H9 (cell line): ENCODE measurements at regions not wholly inside any gene's neighbourhood (a gene's known extent, or its start where the extent isn't known, plus 50 kb on each side); places are given as distances from the start of the nearest gene placed in this dataset.

Source experiments
- DNase-seq: peaks from one replicate; pipeline ENCODE4 v3.0.0-alpha.2; 2017
- H2AFZ ChIP-seq: one replicate; pipeline ENCODE4 v1.6.1; 2013; ENCODE audit warnings: mild to moderate bottlenecking, low read length, control low read depth, moderate library complexity
- H2AK5ac ChIP-seq: 2 replicates; pipeline ENCODE4 v1.6.1; 2013; ENCODE audit warnings: low read length, control low read depth, mixed read lengths; ENCODE audit not compliant: insufficient read length
- H2BK120ac ChIP-seq: one replicate; pipeline ENCODE4 v1.6.1; 2013; ENCODE audit warnings: low read depth, mild to moderate bottlenecking, low read length, control low read depth, inconsistent platforms; ENCODE audit not compliant: poor library complexity, severe bottlenecking
- H2BK12ac ChIP-seq: 2 replicates; pipeline ENCODE4 v1.6.1; 2013; ENCODE audit warnings: low read length, control low read depth, mixed read lengths, low read depth; ENCODE audit not compliant: insufficient read length
- H2BK15ac ChIP-seq: 2 replicates; pipeline ENCODE4 v1.6.1; 2013; ENCODE audit warnings: low read depth, low read length, control low read depth
- H2BK20ac ChIP-seq: one replicate; pipeline ENCODE4 v1.6.1; 2013; ENCODE audit warnings: low read depth, mild to moderate bottlenecking, low read length, control low read depth, inconsistent platforms; ENCODE audit not compliant: poor library complexity, severe bottlenecking
- H2BK5ac ChIP-seq: 2 replicates; pipeline ENCODE4 v1.6.1; 2013; ENCODE audit warnings: low read length, control low read depth, mixed read lengths; ENCODE audit not compliant: insufficient read length
- H3K14ac ChIP-seq: 2 replicates; pipeline ENCODE4 v1.6.1; 2013; ENCODE audit warnings: low read length, control low read depth; ENCODE audit not compliant: insufficient read depth
- H3K18ac ChIP-seq: 2 replicates; pipeline ENCODE4 v1.6.1; 2013; ENCODE audit warnings: low read depth, mild to moderate bottlenecking, mixed read lengths, low read length, control low read depth; ENCODE audit not compliant: insufficient read length
- H3K23ac ChIP-seq: 2 replicates; pipeline ENCODE4 v1.6.1; 2013; ENCODE audit warnings: low read length, control low read depth, mixed read lengths, low read depth; ENCODE audit not compliant: insufficient read length
- H3K23me2 ChIP-seq: 2 replicates; pipeline ENCODE4 v1.6.1; 2013; ENCODE audit warnings: low read depth, mild to moderate bottlenecking, mixed read lengths, low read length, control low read depth; ENCODE audit not compliant: insufficient read length, poor library complexity, severe bottlenecking
- H3K27ac ChIP-seq: 2 replicates; pipeline ENCODE4 v1.5.1; 2013; ENCODE audit warnings: low read length, control low read depth, mixed read lengths, low read depth; ENCODE audit not compliant: insufficient read length
- H3K27me3 ChIP-seq: 2 replicates; pipeline ENCODE4 v1.6.1; 2013; ENCODE audit warnings: low read length, control low read depth, inconsistent platforms; ENCODE audit not compliant: insufficient read depth
- H3K4ac ChIP-seq: 2 replicates; pipeline ENCODE4 v1.6.1; 2013; ENCODE audit warnings: low read depth, mild to moderate bottlenecking, control low read depth, inconsistent platforms, low read length, moderate library complexity
- H3K4me1 ChIP-seq: 2 replicates; pipeline ENCODE4 v1.6.1; 2013; ENCODE audit warnings: low read length, control low read depth, inconsistent platforms; ENCODE audit not compliant: insufficient read depth
- H3K4me2 ChIP-seq: 2 replicates; pipeline ENCODE4 v1.6.1; 2013; ENCODE audit warnings: low read length, control low read depth, mixed read lengths; ENCODE audit not compliant: insufficient read length, insufficient read depth
- H3K56ac ChIP-seq: 2 replicates; pipeline ENCODE4 v1.6.1; 2013; ENCODE audit warnings: low read depth, mild to moderate bottlenecking, mixed read lengths, low read length, control low read depth; ENCODE audit not compliant: insufficient read length
- H3K79me1 ChIP-seq: 2 replicates; pipeline ENCODE4 v1.6.1; 2013; ENCODE audit warnings: low read depth, mild to moderate bottlenecking, moderate library complexity, low read length, control low read depth, inconsistent platforms; ENCODE audit not compliant: insufficient read depth, poor library complexity, severe bottlenecking
- H3K79me2 ChIP-seq: 2 replicates; pipeline ENCODE4 v1.6.1; 2013; ENCODE audit warnings: low read length, control low read depth, inconsistent platforms; ENCODE audit not compliant: insufficient read depth
- H3K9ac ChIP-seq: 2 replicates; pipeline ENCODE4 v1.6.1; 2013; ENCODE audit warnings: low read length, control low read depth, mixed read lengths; ENCODE audit not compliant: insufficient read length; ENCODE audit errors: extremely low read depth
- H3K9me3 ChIP-seq: one replicate; pipeline ENCODE4 v1.6.1; 2013; ENCODE audit warnings: low read depth, low read length, inconsistent platforms; ENCODE audit not compliant: control insufficient read depth
- H3T11ph ChIP-seq: one replicate; pipeline ENCODE4 v1.6.1; 2013; ENCODE audit warnings: mild to moderate bottlenecking, low read length, control low read depth, inconsistent platforms
- H4K20me1 ChIP-seq: one replicate; pipeline ENCODE4 v1.6.1; 2013; ENCODE audit not compliant: control insufficient read depth, insufficient read length, insufficient read depth
- H4K5ac ChIP-seq: 2 replicates; pipeline ENCODE4 v1.6.1; 2013; ENCODE audit warnings: low read depth, mild to moderate bottlenecking, mixed read lengths, low read length, control low read depth; ENCODE audit not compliant: insufficient read length
- H4K8ac ChIP-seq: replicated peaks from 2 replicates; pipeline ENCODE4 v1.6.1; 2013; ENCODE audit warnings: low read length, control low read depth, mixed read lengths, low read depth; ENCODE audit not compliant: insufficient read length
- H4K91ac ChIP-seq: 2 replicates; pipeline ENCODE4 v1.6.1; 2013; ENCODE audit warnings: low read depth, mild to moderate bottlenecking, moderate library complexity, mixed read lengths, low read length, control low read depth; ENCODE audit not compliant: insufficient read length
- H3K27ac Mint-ChIP-seq, 3 experiments: 2 replicates in 2 of 3; 3 replicates in 1 of 3; pipeline ENCODE4 v1.8.0; 2020 to 2021; ENCODE audit warnings: mixed read lengths in 3 of 3, mild to moderate bottlenecking in 1 of 3, moderate library complexity in 1 of 3
- H3K27me3 Mint-ChIP-seq: 2 replicates; pipeline ENCODE4 v1.8.0; 2021; ENCODE audit warnings: low read depth, mild to moderate bottlenecking, moderate library complexity, mixed read lengths
- H3K36me3 Mint-ChIP-seq, 3 experiments: 2 replicates in 2 of 3; 3 replicates in 1 of 3; pipeline ENCODE4 v1.8.0; 2020 to 2021; ENCODE audit warnings: low read depth in 3 of 3, mixed read lengths in 3 of 3; ENCODE audit not compliant: insufficient read depth in 1 of 3
- H3K4me1 Mint-ChIP-seq, 2 experiments: 2 replicates each; pipeline ENCODE4 v1.8.0; 2020; ENCODE audit warnings: mixed read lengths in 2 of 2
- H3K4me3 Mint-ChIP-seq, 2 experiments: 2 replicates in 1 of 2; 3 replicates in 1 of 2; pipeline ENCODE4 v1.8.0; 2020 to 2021; ENCODE audit warnings: mild to moderate bottlenecking in 2 of 2, mixed read lengths in 2 of 2, moderate library complexity in 1 of 2
- H3K9me3 Mint-ChIP-seq, 2 experiments: 2 replicates in 1 of 2; 3 replicates in 1 of 2; pipeline ENCODE4 v1.8.0; 2020; ENCODE audit warnings: mild to moderate bottlenecking in 2 of 2, mixed read lengths in 2 of 2, moderate library complexity in 1 of 2
- CTCF ChIP-seq: fragments of 200-600 bp; sonication (generic); conservative IDR thresholded peaks from 3 replicates; pipeline ENCODE4 v1.8.0; 2021; ENCODE audit warnings: antibody characterized with exemption, mild to moderate bottlenecking
- WGBS: extraction: QIAGEN DNeasy Blood & Tissue Kit; methylation state at CpG from one replicate; pipeline ENCODE4 v1.1.7; 2013; ENCODE audit warnings: missing lambda C conversion rate, low lambda C conversion rate, mixed read lengths; ENCODE audit not compliant: insufficient read length; ENCODE audit errors: extremely low coverage; 5-methylcytosine and 5-hydroxymethylcytosine counted together

GRCh38 chr9:131809941-131810344 is 70.1 kb upstream of the RAPGEF1 start:
- no peak overlapping the region for H4K91ac ChIP-seq
- no peak overlapping the region for H2BK120ac ChIP-seq
- no peak overlapping the region for H3K56ac ChIP-seq
- peaks cover 11% of the 10 kb centered on the region; the same call in 1 of the 2 replicates for H3K4me1 ChIP-seq
- H2AK5ac ChIP-seq = no peak overlapping the region
- H3K27me3 Mint-ChIP-seq = peaks cover 3% of the 10 kb centered on the region
- H3K23ac ChIP-seq = no peak overlapping the region
- H3K36me3 Mint-ChIP-seq = no peaks in the 10 kb centered on the region
- H4K20me1 ChIP-seq = no peaks in the 10 kb centered on the region
- no peak overlapping the region for H3K4me3 Mint-ChIP-seq
- H3K27ac Mint-ChIP-seq = no peak overlapping the region
- no peaks in the 10 kb centered on the region for H3K9me3 Mint-ChIP-seq
- no peak overlapping the region for H3K27ac ChIP-seq
- H2BK20ac ChIP-seq = no peak overlapping the region
- no peak overlapping the region for H2AFZ ChIP-seq
- H3K4me2 ChIP-seq = no peak overlapping the region
- no peak overlapping the region for H3K4ac ChIP-seq
- H2BK12ac ChIP-seq = no peak overlapping the region
- no peaks in the 10 kb centered on the region for H3K27me3 ChIP-seq
- no peaks in the 10 kb centered on the region for H3K9me3 ChIP-seq
- no peak for DNase-seq
- no peak for TF ChIP-seq CTCF
- H4K5ac ChIP-seq = no peak overlapping the region
- WGBS = no CpG with 5 or more reads among the region's 8 CpGs
- H3T11ph ChIP-seq = no peak overlapping the region
- no peaks in the 10 kb centered on the region for H3K79me1 ChIP-seq
- H2BK15ac ChIP-seq = no peak overlapping the region
- peaks cover 25 to 56% of the 10 kb centered on the region in 2 experiments for H3K4me1 Mint-ChIP-seq
- no peak overlapping the region for H2BK5ac ChIP-seq
- no peak overlapping the region for H3K9ac ChIP-seq
- H3K79me2 ChIP-seq = no peaks in the 10 kb centered on the region
- no peak overlapping the region for H3K18ac ChIP-seq
- H4K8ac ChIP-seq = no peak overlapping the region
- peaks cover 4% of the 10 kb centered on the region for H3K23me2 ChIP-seq
- peak overlapping the region; percentile 6; the same call in 1 of the 2 replicates for H3K14ac ChIP-seq
